GM18507 (cell line): ENCODE measurements at regions not wholly inside any gene's neighbourhood (a gene's known extent, or its start where the extent isn't known, plus 50 kb on each side); places are given as distances from the start of the nearest gene placed in this dataset.
"Not testable (repeated sequence)": the region's sequence is repeated elsewhere in the genome, so short reads cannot be mapped to it uniquely, and the experiment has no call there.

Experiments used
- DNase-seq: peaks from one replicate; pipeline ENCODE4 v3.0.0; 2011; ENCODE audit warnings: low read depth; ENCODE audit not compliant: insufficient read length; ENCODE audit errors: extremely low spot score
- FAIRE-seq: peaks from 2 replicates; lab custom pipeline; 2011; peaks lifted over from hg19 to GRCh38; lab: Jason Lieb, UNC

- no peak for DNase-seq
Observed at GRCh38 chrX:110966839-110967238, 129.2 kb upstream of the PAK3 start.

DNA sequence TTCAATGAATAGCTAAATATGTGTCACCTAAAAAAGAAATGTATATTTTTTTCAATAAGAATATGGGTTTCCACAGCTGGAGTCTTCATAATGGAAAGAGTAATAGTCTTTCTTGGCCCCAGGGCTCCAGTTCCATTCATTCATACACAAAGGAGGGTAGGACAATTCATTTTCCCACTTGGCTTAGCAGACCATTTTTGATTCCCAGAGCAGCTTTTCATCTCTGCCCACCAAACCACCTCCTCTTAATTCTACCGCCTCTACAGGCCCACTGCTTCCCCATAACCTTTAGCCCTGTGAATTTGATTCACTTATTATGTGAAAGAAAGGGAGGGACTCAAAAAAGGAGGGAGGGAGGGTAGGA lies 129.9 kb upstream of the PAK3 start:
- DNase-seq: no peak
- no peak for FAIRE-seq

More at GRCh38 chrX:110966839-110967238, 129.2 kb upstream of the PAK3 start:
- FAIRE-seq: no peak

DNA sequence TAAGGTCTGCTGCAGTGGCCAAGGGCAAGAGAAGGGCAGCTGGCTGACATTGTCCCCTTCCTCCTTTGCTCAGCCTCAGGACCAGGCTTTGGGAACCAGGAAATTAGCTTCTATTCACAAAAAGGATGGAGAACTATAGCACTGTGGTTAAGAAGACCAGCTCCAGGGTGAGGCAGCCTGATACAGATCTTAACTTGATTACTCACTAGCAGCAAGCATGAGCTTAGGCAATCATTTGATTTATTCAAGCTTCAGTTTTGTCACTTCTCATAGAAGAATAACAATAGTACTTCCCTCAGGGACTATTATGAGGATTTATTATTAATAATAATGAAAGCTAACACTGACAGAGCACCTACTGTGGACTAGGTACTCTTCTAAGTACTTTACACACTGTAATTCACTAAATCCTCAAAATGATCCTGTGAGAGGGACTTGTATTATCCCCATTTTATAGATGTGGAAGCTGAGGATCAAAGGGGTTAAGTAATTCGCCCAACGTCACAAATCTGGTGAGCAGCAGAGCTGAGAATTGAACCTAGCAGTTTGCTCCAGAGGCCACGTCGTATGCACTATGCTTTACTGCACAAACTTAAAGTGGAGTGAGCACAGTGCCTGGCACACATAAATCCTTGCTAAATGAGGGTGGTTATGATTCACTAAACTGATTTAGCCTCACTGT lies 130.4 kb upstream of the PAK3 start:
- FAIRE-seq (no peak), DNase-seq (no peak)

- DNase-seq: no peak
- FAIRE-seq: no peak
Observed at GRCh38 chrX:110964786-110965185, 131.2 kb upstream of the PAK3 start.

- FAIRE-seq: no peak
- DNase-seq: no peak
Observed at GRCh38 chrX:110962451-110962850, 133.5 kb upstream of the PAK3 start.

- FAIRE-seq (no peak), DNase-seq (no peak)
Observed at GRCh38 chrX:110955706-110956105, 140.3 kb upstream of the PAK3 start.

DNA sequence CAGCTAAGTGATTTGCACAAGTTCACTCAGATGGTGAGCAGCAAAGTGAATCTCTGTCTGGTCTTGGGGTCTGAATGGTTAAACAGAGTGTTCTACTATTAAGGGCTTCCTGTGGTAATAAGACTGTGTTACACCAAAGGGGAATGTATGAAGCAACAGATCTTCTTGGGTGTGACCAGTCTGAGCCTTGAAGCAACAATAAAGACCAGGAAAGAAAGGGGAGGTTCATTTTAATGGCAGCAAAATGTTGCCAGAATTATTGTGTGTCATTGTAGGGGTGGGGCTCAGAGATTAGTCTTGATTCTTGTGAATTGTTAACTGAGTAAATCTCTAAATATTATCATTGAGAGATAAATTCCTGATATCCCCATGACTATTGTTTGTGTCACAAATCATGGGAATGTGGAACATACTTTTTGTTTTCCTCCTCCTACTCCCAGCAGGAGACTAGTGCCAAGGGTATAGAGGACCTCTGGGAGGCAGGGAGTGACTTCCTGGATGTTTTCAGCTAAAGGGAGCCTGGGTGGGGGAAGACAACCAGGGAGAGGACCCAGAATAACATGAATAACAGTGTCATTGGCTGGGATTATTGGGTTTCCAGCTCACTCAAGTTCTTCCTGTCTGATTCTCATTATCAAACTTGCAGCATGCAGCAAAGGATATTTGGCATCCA lies 141.4 kb upstream of the PAK3 start:
- FAIRE-seq: no peak
- DNase-seq: no peak

DNA sequence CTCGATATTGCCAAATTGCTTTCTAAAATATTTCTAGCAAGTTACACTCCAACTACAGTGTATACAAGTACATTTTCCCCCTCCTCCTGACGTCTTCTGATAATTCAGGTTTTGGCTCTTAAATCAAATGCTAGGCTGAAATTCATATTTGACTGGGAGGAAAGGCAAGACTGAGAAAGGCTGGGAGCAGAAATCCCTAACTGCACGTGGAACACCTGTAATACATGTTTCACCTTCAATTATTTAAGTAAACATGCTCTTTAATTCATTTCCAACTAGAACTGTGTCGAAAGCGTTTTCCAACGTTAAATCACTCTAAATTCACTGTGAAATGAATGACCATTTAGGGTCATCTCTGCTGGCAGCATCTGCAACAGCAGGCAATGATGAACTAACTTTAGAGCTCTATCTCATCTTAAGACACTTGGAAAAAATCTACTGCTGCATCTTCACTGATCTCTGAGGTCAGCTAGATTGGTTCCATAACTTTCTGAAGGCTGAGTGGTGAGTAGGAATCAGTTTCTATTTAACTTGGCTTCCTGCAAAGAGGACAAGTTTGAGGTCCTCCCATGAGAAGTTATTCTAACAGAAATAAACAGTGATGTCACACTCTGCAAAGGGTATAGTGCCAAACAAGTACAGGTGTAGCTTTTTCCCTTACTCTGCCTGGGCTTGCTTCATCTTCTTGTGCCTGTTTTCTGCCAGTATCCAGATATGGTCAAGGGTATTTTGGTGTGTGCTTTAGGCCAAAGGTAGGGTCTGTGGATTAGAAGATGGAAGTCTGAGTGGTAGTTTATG lies 144.3 kb upstream of the PAK3 start:
- no peak for FAIRE-seq
- no peak for DNase-seq

GRCh38 chrX:110944751-110945675 lies 149.4 kb upstream of the CHRDL1 start:
- FAIRE-seq: no peak

DNA sequence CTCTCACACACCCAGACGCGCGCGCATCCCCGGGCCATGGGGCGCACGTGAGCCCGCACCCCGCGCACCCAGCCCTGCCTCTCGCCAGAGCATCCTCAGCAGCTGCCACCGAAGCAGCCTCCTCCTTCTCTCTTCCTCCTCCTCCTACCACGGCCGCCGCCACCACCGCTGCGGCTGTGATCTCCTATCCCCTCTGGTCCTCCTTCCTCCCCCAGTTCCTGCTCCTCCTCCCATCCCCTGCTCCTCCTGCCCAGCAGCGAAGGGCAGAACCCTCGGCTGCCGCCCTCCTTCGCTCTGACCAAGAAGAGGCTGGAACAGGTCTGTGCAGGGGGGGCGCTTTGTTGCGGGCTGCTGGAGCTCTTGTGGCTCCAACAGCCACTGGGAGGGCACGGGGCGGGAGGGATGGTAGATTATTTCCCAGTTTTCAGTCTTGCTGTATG lies 148.7 kb upstream of the CHRDL1 start:
- FAIRE-seq: no peak
- DNase-seq: no peak

More at GRCh38 chrX:110944751-110945675, 149.4 kb upstream of the CHRDL1 start:
- no peak for DNase-seq

DNA sequence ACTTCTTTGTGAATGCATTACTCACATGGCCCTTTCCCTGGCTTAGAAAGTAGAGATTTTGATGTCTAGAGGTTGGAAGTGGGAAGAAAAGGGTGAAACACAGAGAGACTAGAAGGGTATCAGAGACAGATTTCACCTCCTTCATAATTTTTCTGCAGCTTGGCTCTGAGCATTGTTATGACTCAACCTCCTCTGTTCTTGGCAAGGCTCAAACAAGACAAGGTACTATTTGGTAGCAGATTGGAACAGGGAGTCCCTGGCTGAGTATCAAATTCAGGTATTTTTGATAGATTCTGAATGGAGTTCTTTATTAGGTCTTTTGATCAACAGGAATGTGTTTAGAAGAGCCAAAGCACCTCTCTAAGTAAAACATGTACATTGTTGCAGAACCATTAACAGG lies 146.3 kb upstream of the CHRDL1 start:
- FAIRE-seq (no peak), DNase-seq (no peak)

DNA sequence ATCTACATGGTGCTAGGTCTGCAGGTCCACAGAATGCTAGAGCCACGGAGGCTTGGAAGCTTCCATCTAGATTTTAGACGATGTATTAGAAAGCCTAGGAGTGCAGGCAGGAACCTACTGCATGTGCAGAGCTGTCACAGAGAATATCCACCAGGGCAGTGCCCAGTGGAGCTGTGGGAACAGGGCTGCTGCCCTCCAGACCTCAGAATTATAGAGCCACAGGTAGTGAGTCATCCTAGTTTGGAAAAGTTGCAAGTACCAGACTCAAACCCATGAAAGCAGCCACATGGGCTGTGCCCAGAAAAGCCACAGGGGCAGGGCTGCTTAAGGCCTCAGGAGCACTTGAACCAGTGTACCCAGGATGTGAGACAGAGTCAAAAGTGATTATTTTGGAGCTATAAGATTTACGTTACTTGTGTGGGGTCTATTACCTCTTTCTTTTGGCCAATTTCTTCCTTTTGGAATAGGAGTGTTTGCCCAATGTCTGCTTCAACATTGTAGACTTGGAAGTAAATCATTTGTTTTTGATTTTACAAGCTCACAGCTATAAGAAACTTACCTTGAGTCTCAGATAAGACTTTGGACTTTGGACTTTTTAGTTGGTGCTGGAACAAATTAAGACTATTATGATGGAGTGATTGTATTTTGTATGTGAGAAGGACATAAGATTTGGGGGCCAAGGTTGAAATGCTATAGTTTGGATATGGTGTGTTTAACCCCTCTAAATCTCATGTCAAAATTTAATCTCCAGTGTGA lies 143.5 kb upstream of the CHRDL1 start:
- no peak for DNase-seq

DNA sequence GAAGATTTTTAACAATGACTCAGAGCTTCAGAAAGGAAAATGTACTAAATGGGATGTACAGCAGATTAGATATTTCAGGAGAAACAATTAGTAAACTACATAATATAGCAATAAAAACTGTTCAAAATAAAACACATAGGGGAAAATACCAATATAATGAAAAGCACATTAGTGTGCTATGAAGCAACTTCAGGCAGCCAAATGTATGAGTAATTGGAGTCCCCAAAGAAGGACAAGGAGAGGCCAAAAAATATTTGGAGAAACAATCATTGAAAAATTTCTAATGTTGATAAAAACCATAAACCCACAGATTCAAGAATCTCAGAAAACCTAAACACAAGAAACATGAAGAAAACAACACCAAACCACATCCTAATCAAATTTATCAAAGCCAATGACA lies 129.3 kb upstream of the CHRDL1 start:
- no peak for FAIRE-seq
- DNase-seq: no peak

More for the DNA sequence above, 143.5 kb upstream of the CHRDL1 start:
- no peak for FAIRE-seq

- FAIRE-seq (no peak), DNase-seq (no peak)
Observed at GRCh38 chrX:110920991-110921390, 125.4 kb upstream of the CHRDL1 start.

- FAIRE-seq: no peak
- no peak for DNase-seq
Observed at GRCh38 chrX:110915570-110915969, 120.0 kb upstream of the CHRDL1 start.

DNA sequence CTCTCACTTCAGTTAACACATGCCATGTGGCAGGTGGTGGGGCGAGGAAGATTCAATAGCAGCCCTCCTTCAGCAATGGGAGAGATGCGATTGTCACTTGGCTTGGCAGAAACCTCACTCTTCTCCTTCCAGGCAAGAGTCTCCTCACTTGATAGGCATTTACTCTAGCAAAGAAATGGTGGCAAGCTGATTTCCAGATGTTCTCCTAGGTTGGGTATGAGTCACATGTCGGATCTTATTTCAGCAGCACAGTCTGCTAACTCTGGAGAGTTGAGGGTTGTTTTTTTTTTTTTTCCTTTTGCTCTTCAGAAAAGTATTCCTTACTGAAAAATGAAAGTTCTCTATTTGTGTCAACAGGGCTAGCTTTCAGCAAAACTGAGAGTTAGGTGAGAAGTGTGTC lies 119.5 kb upstream of the CHRDL1 start:
- FAIRE-seq (no peak), DNase-seq (no peak)

DNA sequence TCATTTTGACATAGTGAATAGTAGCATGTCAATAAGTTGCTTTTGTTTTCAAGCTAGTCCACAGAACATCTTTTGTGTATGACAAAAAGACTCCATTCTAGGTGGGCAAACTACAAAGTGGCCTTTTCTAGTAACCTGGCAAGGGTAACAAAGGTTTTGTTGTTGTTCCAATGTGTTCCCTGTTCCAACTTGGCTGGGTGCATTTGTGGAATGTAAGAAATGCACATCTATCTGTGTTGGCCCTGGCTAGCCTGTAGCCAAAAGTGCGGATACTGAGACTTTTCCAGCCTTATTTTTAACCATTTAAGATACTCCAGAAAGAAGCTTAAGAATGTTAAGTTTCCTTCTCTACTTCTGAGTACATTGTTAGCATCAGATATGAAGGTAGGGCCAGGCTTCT lies 118.7 kb upstream of the CHRDL1 start:
- FAIRE-seq: no peak
- DNase-seq: no peak

DNA sequence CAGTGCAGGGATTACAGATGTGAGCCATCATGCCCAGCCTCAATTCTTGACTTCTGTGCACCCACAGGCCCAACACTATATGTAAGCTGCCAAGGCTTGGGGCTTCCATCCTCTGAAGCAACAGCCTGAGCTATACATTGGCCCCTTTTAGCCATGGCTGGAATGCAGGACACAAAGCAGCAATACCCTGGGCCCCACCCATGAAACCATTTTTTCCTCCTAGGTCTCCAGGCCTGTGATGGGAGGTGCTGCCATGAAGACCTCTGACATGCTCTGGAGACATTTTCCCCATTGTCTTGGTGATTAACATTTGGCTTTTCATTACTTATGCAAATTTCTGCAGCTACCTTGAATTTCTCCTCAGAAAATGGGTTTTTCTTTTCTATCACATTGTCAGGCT lies 109.1 kb upstream of the CHRDL1 start:
- DNase-seq, FAIRE-seq: not testable (repeated sequence)

DNA sequence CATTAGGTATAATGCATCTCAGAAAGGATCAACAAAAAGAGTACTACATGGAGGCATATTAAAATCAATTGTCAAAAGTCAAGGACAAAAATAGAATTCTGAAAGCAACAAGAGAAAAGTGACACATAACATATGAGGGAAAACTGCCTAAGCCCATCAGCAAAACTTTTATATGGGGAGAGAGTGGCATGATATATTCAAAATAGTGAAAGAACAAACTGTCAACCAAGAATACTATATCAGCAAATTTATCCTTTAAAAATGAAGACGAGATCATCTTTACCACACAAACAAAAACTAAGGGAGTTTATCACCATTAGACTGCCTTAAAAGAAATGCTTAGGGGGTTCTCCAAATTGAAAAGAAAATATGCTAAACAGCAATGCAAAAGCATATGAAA lies 86.4 kb upstream of the CHRDL1 start:
- no peak for DNase-seq
- no peak for FAIRE-seq
